RCC 7860 (cell line): ENCODE measurements at regions not wholly inside any gene's neighbourhood (a gene's known extent, or its start where the extent isn't known, plus 50 kb on each side); places are given as distances from the start of the nearest gene placed in this dataset.
A peak's percentile ranks its signal among the peaks of the same experiment; 100 is the strongest.
"Not testable (repeated sequence)": the region's sequence is repeated elsewhere in the genome, so short reads cannot be mapped to it uniquely, and the experiment has no call there.

Experiments
- DNase-seq: peaks from one replicate; pipeline ENCODE4 v3.0.0-alpha.2; 2015; ENCODE audit warnings: low spot score
- FAIRE-seq: peaks from 2 replicates; lab custom pipeline; 2012; peaks lifted over from hg19 to GRCh38; lab: Jason Lieb, UNC

- FAIRE-seq (no peak), DNase-seq (peak; percentile 22)
Measured at GRCh38 chr10:29734962-29735627, 100.3 kb upstream of the SVIL start.

- DNase-seq (no peak), FAIRE-seq (no peak)
Measured at GRCh38 chr10:29734640-29734961, 99.8 kb upstream of the SVIL start.

GRCh38 chr10:29733323-29733722 is 98.6 kb upstream of the SVIL start:
- DNase-seq = no peak
- FAIRE-seq = no peak

GRCh38 chr10:29732918-29733317 is 98.1 kb upstream of the SVIL start:
- DNase-seq (no peak), FAIRE-seq (no peak)

- DNase-seq = no peak
- FAIRE-seq = no peak
Measured at GRCh38 chr10:29731760-29732159, 97.0 kb upstream of the SVIL start.

- FAIRE-seq (no peak), DNase-seq (no peak)
Measured at GRCh38 chr10:29730969-29731368, 96.2 kb upstream of the SVIL start.

- FAIRE-seq (no peak), DNase-seq (no peak)
Measured at GRCh38 chr10:29730458-29730857, 95.7 kb upstream of the SVIL start.

- FAIRE-seq = no peak
- no peak for DNase-seq
Measured at GRCh38 chr10:29728541-29729049, 93.8 kb upstream of the SVIL start.

GRCh38 chr10:29725927-29726326 is 91.2 kb upstream of the SVIL start:
- not testable (repeated sequence) for FAIRE-seq, DNase-seq

GRCh38 chr10:29725133-29725720 is 90.5 kb upstream of the SVIL start:
- FAIRE-seq = no peak
- no peak for DNase-seq

GRCh38 chr10:29723726-29724125 is 89.0 kb upstream of the SVIL start:
- DNase-seq (no peak), FAIRE-seq (no peak)

- FAIRE-seq (no peak), DNase-seq (no peak)
Measured at GRCh38 chr10:29722777-29723176, 88.0 kb upstream of the SVIL start.

- FAIRE-seq (peak; percentile 48), DNase-seq (no peak)
Measured at GRCh38 chr10:29720149-29720548, 85.4 kb upstream of the SVIL start.

- FAIRE-seq = no peak
- DNase-seq = peak; percentile 28
Measured at GRCh38 chr10:29719281-29719675, 84.5 kb upstream of the SVIL start.

- peak; percentile 57 for DNase-seq
- FAIRE-seq = no peak
Measured at GRCh38 chr10:29715296-29715695, 80.5 kb upstream of the SVIL start.

- FAIRE-seq = peak; percentile 94
- DNase-seq = peak; percentile 92
Measured at GRCh38 chr10:29714096-29714874, 79.5 kb upstream of the SVIL start.

- no peak for FAIRE-seq
Measured at GRCh38 chr10:29713450-29713849, 78.7 kb upstream of the SVIL start.

GRCh38 chr10:29712108-29712507 is 77.3 kb upstream of the SVIL start:
- DNase-seq = no peak

More at GRCh38 chr10:29713450-29713849, 78.7 kb upstream of the SVIL start:
- no peak for DNase-seq

GRCh38 chr10:29710128-29710527 is 75.4 kb upstream of the SVIL start:
- FAIRE-seq (no peak), DNase-seq (no peak)

More at GRCh38 chr10:29712108-29712507, 77.3 kb upstream of the SVIL start:
- no peak for FAIRE-seq

GRCh38 chr10:29709484-29710002 is 74.8 kb upstream of the SVIL start:
- FAIRE-seq = no peak
- DNase-seq = no peak

- no peak for FAIRE-seq
Measured at GRCh38 chr10:29703271-29703670, 68.5 kb upstream of the SVIL start.

More at GRCh38 chr10:29703271-29703670, 68.5 kb upstream of the SVIL start:
- no peak for DNase-seq
